ENCODE measurements at regions not wholly inside any gene's neighbourhood (a gene's known extent, or its start where the extent isn't known, plus 50 kb on each side); places are given as distances from the start of the nearest gene placed in this dataset.

DNA sequence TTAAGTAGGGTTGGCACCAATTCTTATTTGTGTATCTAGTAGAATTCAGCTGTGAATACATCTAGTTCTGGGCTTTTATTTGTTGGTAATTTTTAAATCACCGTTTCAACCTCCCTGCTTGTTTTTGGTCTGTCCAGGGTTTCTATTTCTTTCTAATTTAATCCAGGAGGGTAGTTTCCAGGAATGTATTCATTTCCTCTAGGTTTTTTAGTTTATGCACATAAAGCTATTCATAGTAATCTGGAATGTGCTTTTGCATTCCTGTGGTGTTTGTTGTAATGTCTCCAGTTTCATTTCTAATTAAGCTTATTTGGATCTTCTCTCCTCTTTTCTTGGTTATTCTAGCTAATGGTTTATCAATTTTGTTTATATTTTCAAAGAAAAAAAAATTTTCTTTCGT, 1361.8 kb upstream of the DDX18 start:
- Mint-ChIP-seq H3K4me1 (no peaks in the 10 kb centered on the region), H3K27me3 (ENCODE audit: low read depth in 3 of 3) (no peaks in the 10 kb centered on the region), H3K36me3 (no peaks in the 10 kb centered on the region), H3K9me3 (peaks cover 0 to 18% (median 8%) of the 10 kb centered on the region in 7 donors), H3K27ac (no peak overlapping the region), H3K4me3 (no peak overlapping the region)
- H3K27me3 ChIP-seq (ENCODE audit: control insufficient read depth in 2 of 2, insufficient read depth in 2 of 2, low read length in 2 of 2) = no peaks in the 10 kb centered on the region
- no peak overlapping the region for H3K27ac ChIP-seq (ENCODE audit: low read depth in 1 of 2, low read length in 2 of 2)
- no peaks in the 10 kb centered on the region for H3K79me2 ChIP-seq (ENCODE audit: insufficient read depth, low read length)
- TF ChIP-seq, protein P1, sequence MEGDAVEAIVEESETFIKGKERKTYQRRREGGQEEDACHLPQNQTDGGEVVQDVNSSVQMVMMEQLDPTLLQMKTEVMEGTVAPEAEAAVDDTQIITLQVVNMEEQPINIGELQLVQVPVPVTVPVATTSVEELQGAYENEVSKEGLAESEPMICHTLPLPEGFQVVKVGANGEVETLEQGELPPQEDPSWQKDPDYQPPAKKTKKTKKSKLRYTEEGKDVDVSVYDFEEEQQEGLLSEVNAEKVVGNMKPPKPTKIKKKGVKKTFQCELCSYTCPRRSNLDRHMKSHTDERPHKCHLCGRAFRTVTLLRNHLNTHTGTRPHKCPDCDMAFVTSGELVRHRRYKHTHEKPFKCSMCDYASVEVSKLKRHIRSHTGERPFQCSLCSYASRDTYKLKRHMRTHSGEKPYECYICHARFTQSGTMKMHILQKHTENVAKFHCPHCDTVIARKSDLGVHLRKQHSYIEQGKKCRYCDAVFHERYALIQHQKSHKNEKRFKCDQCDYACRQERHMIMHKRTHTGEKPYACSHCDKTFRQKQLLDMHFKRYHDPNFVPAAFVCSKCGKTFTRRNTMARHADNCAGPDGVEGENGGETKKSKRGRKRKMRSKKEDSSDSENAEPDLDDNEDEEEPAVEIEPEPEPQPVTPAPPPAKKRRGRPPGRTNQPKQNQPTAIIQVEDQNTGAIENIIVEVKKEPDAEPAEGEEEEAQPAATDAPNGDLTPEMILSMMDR (IDR thresholded peaks at IDR 0.05) = no peak
- H3K4me1 ChIP-seq (ENCODE audit: control insufficient read depth in 1 of 2, insufficient read depth in 2 of 2, low read length in 2 of 2) = no peaks in the 10 kb centered on the region
- intact Hi-C loops (cut with micrococcal nuclease) = no loop called here
- H3K4me2 ChIP-seq (replicated peaks; ENCODE audit: extremely low read depth, low read length, poor library complexity, severe bottlenecking) = no peak overlapping the region
- no CpG with 5 or more reads among the region's 2 CpGs for WGBS (ENCODE audit: insufficient coverage)
- no peak overlapping the region for H2AFZ ChIP-seq (ENCODE audit: insufficient read depth, low read depth, low read length, poor library complexity, severe bottlenecking)
- peaks cover 19 to 26% of the 10 kb centered on the region in 2 donors for H3K9me3 ChIP-seq (replicated peaks in 1 of 2; ENCODE audit: control insufficient read depth in 1 of 2, insufficient read depth in 1 of 2, low read length in 2 of 2)
- no peak overlapping the region for H3K4me3 ChIP-seq (replicated peaks in 1 of 3; ENCODE audit: low read depth in 2 of 3, low read length in 3 of 3)
- no peaks in the 10 kb centered on the region for H3K36me3 ChIP-seq (replicated peaks in 1 of 2; ENCODE audit: control insufficient read depth in 1 of 2, insufficient read depth in 2 of 2, low read length in 2 of 2)
- H3K9ac ChIP-seq (ENCODE audit: insufficient read depth, low read length, poor library complexity, severe bottlenecking) = no peak overlapping the region
- no peak for DNase-seq
- no peaks in the 10 kb centered on the region for H4K20me1 ChIP-seq (ENCODE audit: insufficient read depth, low read length)

DNA sequence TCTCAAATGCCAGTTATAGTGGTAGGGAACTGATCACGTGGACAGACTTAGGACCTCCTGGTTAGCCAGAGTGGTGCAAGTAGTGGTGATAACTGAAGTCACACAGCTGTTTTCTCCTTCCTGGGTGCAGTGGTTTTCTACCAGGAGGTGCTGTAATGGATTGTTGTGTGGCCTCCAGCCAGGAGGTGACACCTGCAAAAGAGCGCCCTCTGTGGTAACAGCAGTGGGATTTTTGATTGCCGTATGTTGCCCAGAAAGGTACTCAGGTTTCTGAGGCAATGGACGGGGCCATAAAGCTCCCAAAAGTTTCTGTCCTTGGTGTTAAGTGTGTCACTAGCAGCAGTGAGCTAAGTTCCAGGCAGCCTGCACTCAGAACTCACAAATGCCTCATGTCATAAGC, 1358.1 kb upstream of the DDX18 start:
- Mint-ChIP-seq H3K27me3 (ENCODE audit: low read depth in 3 of 3) (no peaks in the 10 kb centered on the region), H3K4me3 (no peak overlapping the region), H3K36me3 (no peaks in the 10 kb centered on the region), H3K27ac (no peak overlapping the region), H3K9me3 (peaks cover 2 to 24% (median 13%) of the 10 kb centered on the region in 7 donors), H3K4me1 (no peaks in the 10 kb centered on the region)
- 92% methylated on average over 2 of the region's 4 CpGs for WGBS (ENCODE audit: insufficient coverage)
- no peak for DNase-seq
- TF ChIP-seq, protein P1 (IDR thresholded peaks at IDR 0.05) = no peak
- H3K4me2 ChIP-seq (replicated peaks; ENCODE audit: extremely low read depth, low read length, poor library complexity, severe bottlenecking) = no peak overlapping the region
- no peak overlapping the region for H3K9ac ChIP-seq (ENCODE audit: insufficient read depth, low read length, poor library complexity, severe bottlenecking)
- intact Hi-C loops (cut with micrococcal nuclease) = no loop called here
- no peaks in the 10 kb centered on the region for H4K20me1 ChIP-seq (ENCODE audit: insufficient read depth, low read length)
- peaks cover 25 to 30% of the 10 kb centered on the region in 2 donors for H3K9me3 ChIP-seq (replicated peaks in 1 of 2; ENCODE audit: control insufficient read depth in 1 of 2, insufficient read depth in 1 of 2, low read length in 2 of 2)
- H3K27ac ChIP-seq (ENCODE audit: low read depth in 1 of 2, low read length in 2 of 2) = no peak overlapping the region
- no peak overlapping the region for H2AFZ ChIP-seq (ENCODE audit: insufficient read depth, low read depth, low read length, poor library complexity, severe bottlenecking)
- H3K4me3 ChIP-seq (replicated peaks in 1 of 3; ENCODE audit: low read depth in 2 of 3, low read length in 3 of 3) = no peak overlapping the region
- H3K36me3 ChIP-seq (replicated peaks in 1 of 2; ENCODE audit: control insufficient read depth in 1 of 2, insufficient read depth in 2 of 2, low read length in 2 of 2) = no peaks in the 10 kb centered on the region
- no peaks in the 10 kb centered on the region for H3K27me3 ChIP-seq (ENCODE audit: control insufficient read depth in 2 of 2, insufficient read depth in 2 of 2, low read length in 2 of 2)
- no peaks in the 10 kb centered on the region for H3K4me1 ChIP-seq (ENCODE audit: control insufficient read depth in 1 of 2, insufficient read depth in 2 of 2, low read length in 2 of 2)
- no peaks in the 10 kb centered on the region for H3K79me2 ChIP-seq (ENCODE audit: insufficient read depth, low read length)
